NCI-H774 (cell line): ENCODE measurements at regions not wholly inside any gene's neighbourhood (a gene's known extent, or its start where the extent isn't known, plus 50 kb on each side); places are given as distances from the start of the nearest gene placed in this dataset.

ENCODE experiments used
- DNase-seq: peaks from one replicate; lab custom pipeline; 2025; lab: John Stamatoyannopoulos, UW

DNA sequence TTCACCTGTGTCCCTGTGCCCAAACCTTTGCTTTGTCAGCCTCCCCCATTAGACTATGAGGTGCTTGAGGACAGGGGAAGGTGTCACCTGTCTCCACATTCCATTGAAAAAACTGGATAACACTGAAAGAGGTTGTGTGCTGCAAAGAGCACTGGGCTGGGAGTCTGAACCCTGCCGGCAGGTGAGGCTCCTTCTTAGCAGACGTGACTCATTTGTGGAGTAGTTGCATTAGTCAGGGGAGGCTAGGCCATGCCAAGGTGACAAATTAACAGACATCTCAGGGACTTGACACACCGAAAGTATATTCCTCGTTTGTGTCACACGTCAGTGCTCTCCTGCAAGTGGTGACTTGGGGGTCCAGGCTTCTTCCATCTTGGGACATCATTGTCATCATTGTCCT lies 95.9 kb upstream of the STX18 start:
- DNase-seq: no peak

DNA sequence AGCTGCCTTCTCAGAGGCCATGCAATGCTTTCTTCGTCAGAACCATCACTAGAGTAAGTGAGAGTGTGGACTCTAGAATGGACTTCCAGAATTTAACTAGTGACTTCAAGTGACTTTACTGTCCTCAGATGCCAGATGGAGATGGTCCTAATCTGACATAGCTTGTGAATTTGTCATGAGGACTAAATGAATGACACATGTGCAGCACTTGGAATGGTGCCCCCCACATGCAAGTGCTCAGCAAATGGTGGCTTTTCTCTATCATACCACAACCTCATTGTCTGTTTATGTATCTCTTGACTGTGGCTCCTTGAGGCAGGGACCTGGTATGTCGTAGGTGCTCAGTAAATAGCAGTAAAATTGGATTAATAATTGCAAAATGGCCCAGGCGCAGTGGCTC lies 91.6 kb upstream of the STX18 start:
- no peak for DNase-seq

DNA sequence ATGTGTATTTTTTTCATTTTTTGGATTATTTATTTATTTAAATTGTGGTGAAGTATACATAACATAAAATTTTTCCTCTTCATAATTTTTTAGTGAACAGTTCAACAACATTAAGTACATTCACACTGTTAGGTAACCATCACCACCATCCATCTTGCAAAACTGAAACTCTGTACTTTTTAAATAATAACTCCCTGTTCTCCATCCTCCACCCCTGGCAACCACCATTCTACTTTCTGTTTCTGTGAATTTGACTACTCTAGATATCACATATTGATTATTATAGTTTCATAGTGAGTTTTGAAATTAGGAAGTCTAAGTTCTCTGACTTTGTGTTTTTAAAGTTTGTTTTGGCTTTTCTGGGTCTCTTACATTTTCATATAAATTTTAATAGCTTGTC lies 89.3 kb upstream of the STX18 start:
- no peak for DNase-seq

DNA sequence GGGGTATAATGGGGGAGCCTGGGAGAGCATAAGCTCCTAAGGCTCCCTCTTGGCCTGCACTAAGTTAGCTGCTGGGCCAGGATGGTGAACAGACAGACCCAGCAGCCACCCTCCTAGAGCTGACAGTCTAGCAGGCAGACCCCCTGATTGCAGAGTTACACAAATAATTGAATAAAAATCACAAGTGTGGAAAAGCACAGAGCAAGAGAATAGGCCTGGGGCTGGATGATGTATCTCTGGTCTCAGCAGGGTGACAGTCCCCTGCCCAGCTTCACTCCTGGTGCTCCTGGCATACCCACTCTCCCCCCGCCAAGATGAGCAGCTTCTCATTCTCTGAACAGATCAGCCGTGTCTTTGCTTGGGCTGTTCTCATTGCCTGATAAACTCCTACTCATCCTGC lies 86.1 kb upstream of the STX18 start:
- DNase-seq: no peak

DNA sequence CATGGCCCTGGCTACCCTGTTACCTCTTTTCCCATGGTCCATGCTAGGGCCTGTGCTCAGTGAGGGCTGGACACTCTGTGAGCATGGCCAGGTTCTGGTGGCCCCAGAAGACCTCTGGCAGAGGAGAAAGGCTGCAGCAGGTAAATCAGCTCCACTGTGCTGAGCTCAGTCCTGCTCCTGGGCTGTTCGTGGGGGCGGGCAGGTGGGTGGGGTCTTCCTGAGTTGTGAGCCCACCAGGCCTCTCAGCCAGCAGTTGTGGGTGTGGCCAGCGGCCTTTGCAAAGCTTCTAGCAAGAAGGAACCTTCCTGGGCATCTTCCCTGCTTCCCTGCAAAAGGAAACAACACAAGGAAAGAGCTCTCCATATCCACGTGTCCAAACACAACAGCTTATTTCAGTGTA lies 85.3 kb upstream of the STX18 start:
- DNase-seq: no peak

DNA sequence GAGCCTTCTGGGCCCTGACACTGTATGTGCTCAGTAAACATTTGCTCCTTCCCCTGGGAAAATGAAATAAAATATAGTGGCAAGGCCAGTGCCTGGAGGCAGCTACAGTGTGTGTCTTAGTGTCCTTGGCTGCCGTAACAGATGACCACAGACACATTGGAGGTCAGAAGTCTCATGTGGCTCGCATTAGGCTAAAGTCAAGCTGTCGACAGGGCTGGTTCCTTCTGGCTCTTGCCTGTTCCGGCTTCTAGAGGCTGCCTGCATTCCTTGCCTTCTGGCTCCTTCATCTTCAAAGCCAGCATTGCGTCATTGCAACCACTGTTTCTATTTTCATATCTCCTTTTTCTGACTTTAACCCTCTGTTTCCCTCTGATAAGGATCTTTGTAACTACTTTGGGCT lies 83.6 kb upstream of the STX18 start:
- DNase-seq: no peak

DNA sequence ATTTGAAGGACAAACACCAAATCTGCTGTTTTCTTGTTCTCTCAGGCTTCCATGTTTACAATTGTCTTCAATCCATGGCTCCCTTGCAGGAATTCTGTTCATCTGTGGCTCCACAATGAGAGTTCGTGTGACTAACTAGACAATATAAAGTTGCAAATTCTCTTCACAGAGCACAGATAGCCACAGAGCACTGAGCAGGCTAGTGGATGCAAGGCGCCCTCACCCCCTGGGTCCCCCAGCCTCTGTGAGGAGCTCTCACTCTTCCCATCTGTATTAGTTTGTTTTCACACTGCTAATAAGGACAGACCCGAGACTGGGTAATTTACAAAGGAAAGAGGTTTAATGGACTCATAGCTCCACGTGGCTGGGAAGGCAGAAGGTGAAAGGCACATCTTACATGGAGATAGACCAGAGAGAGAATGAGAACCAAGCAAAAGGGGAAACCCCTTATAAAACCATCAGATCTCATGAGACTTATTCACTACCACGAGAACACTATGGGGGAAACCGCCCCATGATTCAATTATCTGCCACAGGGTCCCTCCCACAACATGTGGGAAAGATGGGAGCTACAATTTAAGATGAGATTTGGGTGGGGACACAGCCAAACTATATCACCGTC lies 82.5 kb upstream of the STX18 start:
- no peak for DNase-seq

DNA sequence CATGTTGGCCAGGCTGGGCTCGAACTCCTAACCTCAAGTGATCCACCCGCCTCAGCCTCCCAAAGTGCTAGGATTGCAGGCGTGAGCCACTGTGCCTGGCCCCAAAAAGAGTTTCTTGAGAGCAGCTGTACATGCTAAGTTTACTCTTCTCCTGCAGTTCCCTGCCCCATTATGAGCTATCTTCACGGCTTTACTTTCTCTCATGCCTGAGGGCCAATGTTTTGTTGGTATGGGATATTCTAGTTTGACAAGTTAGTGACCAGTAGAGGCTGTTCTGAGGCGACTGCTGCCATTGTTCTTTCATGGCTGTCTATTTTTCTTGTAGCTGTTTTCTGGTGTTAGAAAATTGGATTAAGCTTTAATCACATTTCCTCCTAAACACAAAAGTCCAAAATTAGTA lies 78.0 kb upstream of the STX18 start:
- no peak for DNase-seq

DNA sequence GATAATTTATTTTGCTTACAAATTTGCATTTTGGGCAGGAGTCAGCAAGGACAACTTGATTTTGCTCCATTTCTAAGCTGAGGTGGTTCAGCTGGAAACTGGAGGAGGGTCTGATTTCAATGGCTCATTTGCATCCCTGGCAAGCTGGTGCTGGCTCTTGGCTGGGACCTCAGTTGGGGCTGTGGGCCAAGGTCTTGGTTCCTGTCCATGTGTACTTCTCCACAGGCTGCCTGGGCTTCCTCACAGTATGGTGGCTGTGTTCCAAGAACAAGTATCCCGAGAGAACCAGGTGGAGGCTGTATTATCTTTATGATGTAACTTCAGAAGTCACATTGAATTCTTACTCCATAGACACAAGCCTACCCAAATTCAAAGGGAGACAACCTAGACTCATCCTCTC lies 77.0 kb upstream of the STX18 start:
- DNase-seq: no peak

DNA sequence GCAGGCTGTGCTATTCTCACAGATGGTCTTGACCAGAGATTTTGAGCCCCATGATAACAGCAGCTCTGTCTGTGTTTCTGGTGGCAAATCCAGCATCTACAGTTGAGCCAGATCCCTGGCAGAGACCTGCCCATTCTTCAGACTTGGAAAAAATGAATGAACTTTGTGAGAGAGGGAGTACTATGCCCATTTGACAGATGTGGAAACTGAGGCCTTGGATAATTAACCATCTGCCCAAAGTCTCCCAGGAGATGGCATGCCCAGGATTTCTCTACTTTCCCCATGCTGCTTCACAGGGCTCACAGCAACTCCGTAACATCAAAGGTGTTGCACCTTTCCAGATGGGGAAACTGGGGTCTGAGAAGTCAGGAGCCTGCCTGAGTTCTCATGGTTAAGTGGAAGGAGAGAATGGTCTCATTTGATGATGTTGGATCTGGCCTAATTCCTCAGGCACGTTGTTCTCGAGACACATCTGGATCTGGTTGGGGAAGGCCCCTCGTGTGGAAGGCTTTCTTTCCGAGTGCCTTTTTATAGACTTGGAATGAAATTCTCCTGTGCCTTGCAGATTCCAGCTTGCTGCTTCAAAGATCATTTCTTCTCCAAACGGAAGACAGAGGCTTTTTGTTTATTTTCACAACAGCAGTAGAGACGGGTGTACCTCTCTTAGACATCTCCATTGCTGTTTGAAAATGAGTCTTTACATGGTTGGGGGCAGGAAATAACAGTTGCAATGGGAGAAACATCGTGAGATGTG lies 73.3 kb upstream of the STX18 start:
- DNase-seq: no peak

DNA sequence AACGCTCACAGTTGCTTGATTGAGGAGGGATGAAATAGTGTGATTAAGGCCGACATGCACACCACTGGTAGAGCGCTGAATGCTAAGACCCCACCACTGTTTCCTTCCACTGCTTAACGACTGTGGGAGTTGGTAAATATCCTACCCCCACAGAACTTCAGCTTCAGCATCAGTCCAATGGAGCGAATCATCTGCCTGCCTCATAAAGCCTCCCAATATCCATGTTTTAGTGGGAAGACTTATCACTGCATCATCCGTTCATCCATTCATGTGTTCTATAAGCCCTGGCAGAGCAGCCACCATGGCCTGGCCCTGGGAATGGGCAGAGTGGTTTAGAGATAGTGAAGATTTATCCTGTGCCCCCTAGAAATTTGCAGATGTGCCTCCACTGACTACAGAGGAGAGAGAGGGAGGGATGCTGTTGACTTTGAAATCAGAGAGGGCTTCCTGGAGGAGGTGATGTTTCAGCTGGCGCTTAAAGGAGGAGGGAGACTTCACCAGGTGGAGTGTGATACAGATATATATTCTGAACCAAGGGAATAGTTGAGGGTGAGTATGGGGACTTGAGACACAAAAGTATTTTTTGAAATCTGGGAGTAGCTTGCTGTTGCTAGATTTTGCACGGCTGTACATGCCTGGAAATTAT lies 71.9 kb upstream of the STX18 start:
- no peak for DNase-seq

DNA sequence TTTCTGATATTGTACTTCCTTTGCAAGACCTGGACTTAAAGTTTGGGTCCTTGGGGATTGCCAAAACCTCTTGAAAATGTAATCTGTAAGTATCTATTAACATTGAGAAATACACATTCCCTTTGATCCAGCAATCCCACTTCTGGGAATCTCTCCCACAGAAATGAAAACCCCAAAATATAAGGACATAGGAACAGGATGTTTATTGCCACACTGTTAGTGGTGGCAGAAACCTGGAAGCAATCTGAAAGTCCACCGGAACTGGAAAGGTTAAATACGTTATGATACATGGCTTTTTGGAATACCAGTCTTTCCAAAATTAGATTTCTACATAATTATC lies 71.2 kb upstream of the STX18 start:
- DNase-seq: no peak

DNA sequence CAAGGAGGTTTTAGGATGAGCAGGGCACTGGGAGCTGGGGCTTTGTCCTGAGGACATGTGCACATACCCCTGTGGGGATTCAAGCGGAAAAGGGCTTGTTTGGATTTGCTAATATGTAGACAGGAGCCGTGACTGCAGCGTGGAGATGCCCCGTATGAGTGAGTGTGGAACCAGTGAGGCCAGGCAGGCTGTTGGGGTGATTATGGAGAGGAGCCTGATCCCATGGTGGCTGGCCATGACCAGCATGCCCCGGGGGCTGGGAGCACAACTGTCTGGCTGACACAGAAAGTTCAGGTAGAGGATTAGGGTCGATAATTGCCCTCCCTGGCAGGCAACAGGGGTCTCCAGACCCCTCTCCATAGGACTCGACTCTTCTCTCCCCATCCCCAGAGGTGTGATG lies 68.8 kb upstream of the STX18 start:
- DNase-seq: no peak

DNA sequence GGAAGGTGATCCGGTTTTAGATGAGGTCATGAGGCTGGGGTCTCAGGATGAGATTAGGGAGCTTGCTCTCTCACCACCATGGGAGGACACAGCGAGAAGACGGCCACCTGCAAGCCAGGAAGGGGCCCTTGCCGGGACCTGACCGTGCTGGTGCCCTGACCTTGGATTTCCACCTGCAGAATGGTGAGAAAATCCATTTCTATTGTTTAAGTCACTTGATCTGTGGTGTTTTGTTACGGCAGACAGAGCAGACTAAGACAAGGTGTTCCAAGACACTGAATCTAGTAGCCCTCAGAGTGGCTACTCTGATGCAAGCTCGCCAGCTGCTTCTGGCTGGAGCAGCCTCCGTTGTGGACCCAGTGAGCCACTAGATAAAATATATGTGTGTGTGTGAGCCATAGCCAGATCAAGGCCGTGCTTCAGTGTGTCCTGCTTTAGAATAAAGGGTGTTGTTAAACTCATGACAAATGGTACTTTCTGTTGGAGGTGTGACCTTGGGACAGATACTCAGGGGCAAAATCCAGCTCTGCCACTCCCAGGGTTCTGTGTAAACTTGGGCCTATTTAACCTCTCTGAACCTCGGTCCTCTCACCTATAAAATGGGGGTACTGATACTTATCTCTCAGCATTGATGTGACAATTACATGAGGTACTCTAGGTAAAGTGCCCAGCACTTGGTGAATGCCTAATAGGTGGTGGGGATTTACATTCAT lies 67.9 kb upstream of the STX18 start:
- DNase-seq: no peak

DNA sequence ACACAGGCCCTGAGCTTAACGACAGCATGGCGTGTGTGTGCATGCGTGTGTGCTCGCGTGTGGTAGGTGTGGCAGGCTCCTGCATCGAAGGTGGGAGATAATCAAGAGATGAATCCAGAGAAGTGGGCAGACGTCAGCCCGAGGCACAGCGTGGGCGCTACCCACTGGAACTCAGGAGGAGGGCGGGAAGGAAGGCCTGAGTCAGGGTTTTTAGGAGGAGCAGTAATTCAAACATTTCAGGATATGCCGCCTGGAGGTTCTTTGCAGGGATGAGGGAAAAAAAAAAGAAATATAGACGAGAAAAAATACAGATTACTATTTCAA lies 66.3 kb upstream of the STX18 start:
- DNase-seq: no peak

DNA sequence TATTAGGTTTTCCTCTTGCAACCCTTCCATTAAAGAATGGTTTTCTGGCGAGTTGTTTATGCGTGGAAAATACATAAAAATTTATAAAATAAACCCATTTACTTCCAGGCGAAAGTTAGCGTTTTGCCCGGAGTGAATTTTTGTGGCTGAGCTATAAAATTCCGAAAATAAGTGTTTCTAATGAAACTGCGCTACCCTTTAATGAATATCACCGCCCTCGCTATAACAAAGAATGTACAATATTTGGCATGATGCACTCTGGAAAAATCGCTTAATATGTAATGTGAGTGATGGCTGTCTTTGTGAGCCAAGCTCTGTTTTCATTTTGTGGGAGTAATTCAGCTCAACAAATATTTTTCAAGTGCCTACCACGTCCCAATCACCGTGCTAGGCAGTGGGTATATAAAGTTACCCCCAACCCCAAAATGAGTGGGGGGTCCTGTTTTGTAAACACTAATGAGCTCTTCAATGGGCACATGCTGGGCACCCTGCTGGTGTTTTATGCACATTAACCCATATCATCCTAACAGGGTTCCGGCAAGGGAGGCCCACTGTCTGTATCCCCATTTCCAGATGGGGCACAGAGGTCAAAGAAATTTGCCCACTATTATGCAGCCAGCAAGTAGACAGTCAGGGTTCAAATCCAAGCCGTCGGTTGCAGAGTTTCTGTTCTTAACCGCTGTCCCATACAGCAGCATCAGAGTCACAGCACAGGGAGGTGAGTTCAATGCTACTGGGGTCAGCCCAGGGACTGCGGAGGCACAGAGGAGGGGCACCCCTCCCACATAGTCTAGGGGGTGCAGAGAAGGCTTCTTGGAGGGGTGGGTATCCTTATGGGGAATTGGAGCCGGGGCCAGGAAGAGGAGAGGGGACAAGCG lies 65.7 kb upstream of the STX18 start:
- no peak for DNase-seq

DNA sequence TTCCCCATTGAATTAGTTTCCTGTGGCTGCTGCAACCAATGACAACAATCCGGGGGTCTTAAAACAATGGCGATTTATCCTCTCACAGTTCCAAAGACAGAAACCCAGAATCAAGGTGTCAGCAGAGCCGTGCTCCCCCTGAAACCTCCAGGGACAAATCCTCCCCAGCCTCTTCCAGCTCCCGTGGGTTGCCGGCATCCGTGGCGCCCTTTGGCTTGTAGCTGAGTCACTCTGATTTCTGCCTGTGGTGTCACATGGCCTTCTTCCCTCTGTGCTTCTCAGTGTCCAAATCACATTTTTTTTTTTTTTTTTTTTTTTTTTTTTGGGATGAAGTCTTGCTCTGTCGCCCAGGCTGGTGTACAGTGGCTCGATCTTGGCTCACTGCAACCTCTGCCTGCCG lies 64.5 kb upstream of the STX18 start:
- no peak for DNase-seq

DNA sequence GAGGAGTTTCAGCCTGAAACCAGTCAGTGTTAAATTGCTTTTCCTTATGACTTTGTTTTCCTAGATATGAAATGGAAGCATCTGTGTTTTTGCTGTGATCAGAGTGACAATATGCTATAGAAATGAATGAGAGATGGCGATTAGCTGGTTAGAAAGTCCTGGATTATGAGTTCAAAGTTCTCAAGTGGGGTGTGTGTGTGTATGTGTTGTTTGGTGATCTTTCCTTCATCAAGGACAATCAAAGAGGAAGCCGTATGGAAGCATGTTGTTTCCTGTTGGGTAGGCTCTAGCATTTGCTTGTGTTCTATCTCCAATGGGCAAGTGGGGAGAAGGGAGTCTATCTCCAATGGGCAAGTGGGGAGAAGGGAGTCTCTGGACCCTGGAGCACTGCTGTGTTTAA lies 64.0 kb upstream of the STX18 start:
- DNase-seq: no peak

DNA sequence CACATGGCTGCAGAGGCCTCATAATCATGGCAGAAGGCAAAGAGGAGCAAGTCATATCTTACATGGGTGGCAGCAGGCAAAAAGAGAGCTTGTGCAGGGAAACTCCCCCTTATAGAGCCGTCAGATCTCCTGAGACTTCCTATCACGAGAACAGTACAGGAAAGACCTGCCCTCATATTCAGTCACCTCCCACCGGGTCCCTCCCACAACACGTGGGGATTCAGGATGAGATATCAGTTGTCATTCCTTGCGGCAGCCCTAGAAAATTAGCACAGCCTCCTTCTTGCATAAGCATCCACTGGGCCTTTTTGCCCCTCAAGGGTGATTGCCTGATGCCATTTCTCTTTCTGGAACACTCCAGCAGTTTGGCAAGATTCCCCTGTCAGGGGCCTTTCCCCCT lies 61.7 kb upstream of the STX18 start:
- no peak for DNase-seq

DNA sequence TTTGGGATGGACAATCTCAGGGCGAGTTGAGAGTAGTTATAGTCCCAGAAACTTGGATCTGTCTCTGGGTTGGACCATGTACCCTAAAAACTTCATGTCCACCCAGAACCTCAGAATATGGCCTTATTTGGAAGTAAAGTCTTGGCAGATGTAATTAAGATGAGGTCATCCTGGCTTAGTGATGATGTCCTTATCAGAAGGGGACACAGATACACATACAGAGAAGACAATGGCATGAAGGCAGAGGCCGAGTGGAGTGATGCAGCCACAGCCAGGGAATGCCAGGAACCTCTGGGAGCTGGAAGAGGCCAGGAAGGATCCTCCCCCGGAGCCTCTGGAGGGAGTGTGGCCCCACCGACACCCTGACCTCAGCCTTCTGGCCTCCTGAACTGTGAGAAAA lies 61.2 kb upstream of the STX18 start:
- DNase-seq: no peak

DNA sequence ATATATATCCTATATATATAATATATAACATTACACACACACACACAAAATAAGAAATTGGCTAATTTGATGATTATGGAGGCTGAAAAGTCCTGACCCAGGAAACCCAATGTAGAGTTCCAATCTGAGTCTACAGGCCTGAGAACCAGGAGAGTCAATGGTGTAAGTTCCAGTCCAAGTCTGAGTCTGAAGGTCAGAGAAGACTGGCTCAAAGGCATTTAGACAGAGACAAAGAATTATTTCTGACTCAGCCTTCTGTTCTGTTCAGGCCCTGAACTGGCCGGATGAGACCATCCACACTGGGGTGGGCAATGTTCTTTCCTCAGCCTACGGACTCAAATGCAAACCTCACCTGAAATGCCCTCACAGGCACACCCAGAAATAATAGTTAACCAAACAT lies 60.6 kb upstream of the STX18 start:
- DNase-seq: no peak

DNA sequence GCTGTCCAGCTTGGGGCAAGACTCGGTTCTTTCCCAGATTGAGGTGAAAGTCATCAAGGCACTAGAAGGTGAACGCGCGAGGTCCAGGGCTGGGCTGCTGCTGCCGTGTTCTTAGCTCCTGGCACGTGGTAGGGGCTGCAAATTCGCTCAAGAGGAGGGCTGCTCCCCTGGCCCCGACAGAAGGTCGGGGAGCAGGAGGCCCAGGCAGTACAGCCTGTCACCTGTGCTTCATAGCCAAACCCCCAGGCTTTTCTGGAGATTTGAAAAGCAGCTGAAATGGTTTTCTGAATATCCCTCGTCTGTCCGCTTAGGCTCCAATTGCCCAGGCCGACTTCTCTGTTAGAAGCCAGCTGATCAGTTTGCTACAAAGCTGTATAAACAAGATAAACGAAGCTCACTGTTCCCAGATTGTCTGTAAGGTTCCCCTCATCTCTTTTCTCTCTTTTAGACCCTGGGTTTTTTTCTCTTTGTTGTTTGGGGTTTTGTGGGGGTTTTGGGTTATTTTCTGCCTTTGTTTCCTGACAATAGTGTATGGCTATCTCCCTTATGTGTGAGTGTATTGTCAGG lies 60.0 kb upstream of the STX18 start:
- no peak for DNase-seq
